HG03575 (cell line): ENCODE measurements at regions not wholly inside any gene's neighbourhood (a gene's known extent, or its start where the extent isn't known, plus 50 kb on each side); places are given as distances from the start of the nearest gene placed in this dataset.

Experiments used
- ATAC-seq: cut with Tn5 transposase; IDR thresholded peaks from one replicate; pipeline ENCODE4 v1.9.1; 2021; ENCODE audit not compliant: unreplicated experiment, insufficient number of reproducible peaks, low FRiP score; ENCODE audit errors: extremely low read depth

- ATAC-seq: no peak
Measured at GRCh38 chr12:13307143-13307816, 110.8 kb downstream of the EMP1 start.

GRCh38 chr12:13304924-13305323, 108.4 kb downstream of the EMP1 start:
- no peak for ATAC-seq

- no peak for ATAC-seq
Measured at GRCh38 chr12:13299457-13299856, 102.9 kb downstream of the EMP1 start.

- no peak for ATAC-seq
Measured at GRCh38 chr12:13293096-13293495, 96.6 kb downstream of the EMP1 start.

- ATAC-seq: no peak
Measured at GRCh38 chr12:13289653-13290289, 93.2 kb downstream of the EMP1 start.

- ATAC-seq: no peak
Measured at GRCh38 chr12:13288937-13289652, 92.6 kb downstream of the EMP1 start.

- ATAC-seq: no peak
Measured at GRCh38 chr12:13288501-13288900, 92.0 kb downstream of the EMP1 start.

GRCh38 chr12:13283867-13284266, 87.3 kb downstream of the EMP1 start:
- no peak for ATAC-seq

- no peak for ATAC-seq
Measured at GRCh38 chr12:13282861-13283260, 86.3 kb downstream of the EMP1 start.

GRCh38 chr12:13278249-13278787, 81.8 kb downstream of the EMP1 start:
- ATAC-seq: no peak

- ATAC-seq: no peak
Measured at GRCh38 chr12:13277293-13277692, 80.8 kb downstream of the EMP1 start.

GRCh38 chr12:13275241-13276085, 78.9 kb downstream of the EMP1 start:
- ATAC-seq: no peak

- no peak for ATAC-seq
Measured at GRCh38 chr12:13273850-13274249, 77.3 kb downstream of the EMP1 start.

GRCh38 chr12:13273097-13273496, 76.6 kb downstream of the EMP1 start:
- ATAC-seq: no peak

- no peak for ATAC-seq
Measured at GRCh38 chr12:13270817-13271216, 74.3 kb downstream of the EMP1 start.
